Skin of body (tissue), 1 donor: ENCODE measurements at regions not wholly inside any gene's neighbourhood (a gene's known extent, or its start where the extent isn't known, plus 50 kb on each side); places are given as distances from the start of the nearest gene placed in this dataset.
"Not testable (repeated sequence)": the region's sequence is repeated elsewhere in the genome, so short reads cannot be mapped to it uniquely, and the experiment has no call there.

ENCODE experiments used
- DNase-seq: peaks from one replicate; lab custom pipeline; 2025; lab: John Stamatoyannopoulos, UW

DNA sequence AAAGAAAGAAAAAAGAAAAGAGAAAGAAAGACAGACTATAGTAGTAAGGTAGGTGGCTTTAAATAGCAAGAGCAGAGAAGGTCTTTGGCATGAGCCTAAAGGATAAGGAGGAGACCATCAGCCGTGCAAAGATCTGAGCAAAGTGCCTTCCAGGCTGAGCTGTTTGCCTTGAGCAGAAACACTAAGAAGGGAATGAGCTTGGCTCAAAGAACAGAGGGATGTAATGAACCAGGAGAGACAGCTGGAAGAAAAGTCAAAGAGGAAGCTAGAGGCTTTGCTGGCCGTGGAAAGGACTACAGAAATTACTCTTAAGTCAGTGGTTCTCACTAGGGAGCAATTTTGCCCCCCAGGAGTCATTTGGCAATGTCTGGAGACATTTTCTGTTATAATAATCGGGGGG lies 228.6 kb downstream of the FGFR2 start:
- no peak for DNase-seq

DNA sequence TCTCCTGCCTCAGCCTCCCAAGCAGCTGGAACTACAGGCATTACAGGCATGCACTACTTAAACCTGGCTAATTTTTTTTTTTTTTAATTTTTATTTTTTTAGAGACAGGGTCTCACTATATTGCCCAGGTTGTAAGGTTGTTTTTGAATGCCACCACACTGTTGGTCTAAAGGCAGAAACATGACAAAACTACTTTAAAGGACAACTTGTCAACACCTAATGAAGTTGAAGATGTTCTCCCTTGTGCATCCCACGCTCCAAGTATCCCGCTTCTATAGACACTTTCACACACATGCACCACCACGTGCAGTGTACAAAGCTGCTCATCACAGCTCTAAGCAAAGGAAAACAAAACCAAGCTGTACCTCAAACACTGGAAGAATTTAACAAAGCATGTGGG lies 226.4 kb downstream of the FGFR2 start:
- no peak for DNase-seq

DNA sequence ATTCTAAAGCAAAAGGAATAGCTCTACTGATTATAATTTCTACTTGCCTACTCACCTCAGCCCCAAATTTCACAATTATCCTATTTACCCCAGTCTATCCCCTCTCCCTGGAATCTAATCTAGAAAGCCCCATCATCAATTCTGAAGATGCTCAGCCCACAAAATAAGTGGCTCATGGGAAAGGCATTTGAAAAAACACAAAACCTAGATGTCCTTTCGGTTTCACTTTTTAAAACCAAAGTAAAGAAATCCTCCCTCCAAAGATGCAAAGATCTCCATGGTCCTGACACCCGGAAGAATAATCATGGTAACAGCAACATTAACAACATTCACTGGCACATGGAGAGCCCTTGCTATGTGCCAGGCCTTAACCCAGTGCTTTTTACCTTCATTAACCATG lies 224.8 kb downstream of the FGFR2 start:
- no peak for DNase-seq

DNA sequence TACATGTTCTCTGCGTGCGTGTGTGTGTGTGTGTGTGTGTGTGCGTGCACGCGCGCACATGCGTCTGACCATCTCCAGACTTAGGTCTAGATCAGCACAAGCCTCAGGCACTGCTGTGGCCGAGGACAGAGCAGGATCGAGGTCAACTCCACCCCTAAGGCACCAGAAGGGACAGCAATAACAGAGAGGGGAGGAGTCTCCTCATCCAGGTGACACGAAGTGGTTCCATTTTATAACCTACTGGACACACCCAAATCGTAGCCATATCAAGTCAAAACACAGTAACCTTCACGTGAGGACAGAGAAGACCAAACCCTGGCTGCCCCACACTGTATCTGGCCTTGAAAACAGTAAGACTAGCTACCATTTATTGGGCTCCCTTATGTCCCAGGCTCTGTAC lies 224.1 kb downstream of the FGFR2 start:
- no peak for DNase-seq

DNA sequence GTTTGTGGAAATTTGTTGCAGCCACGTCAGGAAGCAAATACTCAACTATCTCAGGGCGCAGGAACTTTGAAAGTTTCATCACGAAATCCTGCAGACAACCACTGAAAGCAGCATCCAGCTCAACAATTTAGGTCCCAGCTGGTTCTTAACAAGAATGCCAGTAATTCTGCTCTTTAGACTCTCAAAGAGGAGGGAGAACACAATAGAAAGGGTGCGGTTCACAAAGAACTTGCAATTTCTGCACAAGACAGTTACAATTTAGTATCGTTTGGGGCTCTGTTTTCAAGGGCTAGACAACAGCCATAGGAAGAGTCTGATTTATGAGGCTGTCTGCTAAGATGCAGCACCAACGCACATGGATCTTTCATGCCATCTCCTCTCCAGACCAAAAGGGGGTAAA lies 223.1 kb downstream of the FGFR2 start:
- peak; percentile 32 for DNase-seq

DNA sequence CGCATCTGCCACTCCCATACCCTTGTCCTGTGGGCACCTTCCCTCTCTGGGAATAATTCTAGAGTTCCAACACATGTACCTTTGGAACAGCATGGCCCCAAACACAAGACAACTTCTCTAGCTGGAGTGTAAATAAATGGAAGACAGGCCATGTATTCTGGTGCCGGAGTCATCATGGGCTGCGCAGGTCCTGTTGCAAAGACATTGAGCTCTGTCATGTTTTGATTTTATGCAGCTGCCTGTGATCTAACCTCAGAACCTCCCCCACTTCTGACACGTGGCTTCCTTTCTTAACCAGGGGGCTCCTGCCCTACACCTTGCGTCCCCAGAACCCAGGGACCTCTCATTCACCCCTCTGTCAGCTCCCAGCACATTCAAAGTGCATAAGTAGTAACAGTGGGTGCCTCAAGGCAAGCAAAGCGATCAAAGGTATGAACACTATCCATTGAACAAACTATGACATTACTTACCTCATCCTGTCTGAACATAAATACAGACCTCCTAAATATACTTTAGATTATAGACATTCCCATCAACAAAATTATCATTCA lies 219.9 kb downstream of the FGFR2 start:
- no peak for DNase-seq

DNA sequence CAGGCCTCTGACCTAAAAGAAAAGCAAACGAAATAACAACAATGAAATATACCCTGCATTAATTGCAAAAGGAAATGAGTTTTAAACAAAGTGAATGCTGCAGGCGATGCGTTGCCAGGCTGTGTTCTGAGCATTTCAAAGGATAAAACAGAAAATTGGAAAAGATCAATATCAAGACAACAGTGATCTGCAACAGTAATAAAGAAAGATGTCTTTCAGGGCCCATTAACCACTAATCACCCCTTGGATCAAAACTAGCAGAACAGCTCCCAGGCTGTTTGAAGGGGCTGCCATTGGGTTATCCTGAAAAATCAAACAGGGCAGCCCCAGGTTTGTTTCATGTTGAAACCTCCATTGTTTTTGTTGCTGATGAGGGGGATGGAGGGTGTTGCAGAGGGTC lies 219.2 kb downstream of the FGFR2 start:
- no peak for DNase-seq

DNA sequence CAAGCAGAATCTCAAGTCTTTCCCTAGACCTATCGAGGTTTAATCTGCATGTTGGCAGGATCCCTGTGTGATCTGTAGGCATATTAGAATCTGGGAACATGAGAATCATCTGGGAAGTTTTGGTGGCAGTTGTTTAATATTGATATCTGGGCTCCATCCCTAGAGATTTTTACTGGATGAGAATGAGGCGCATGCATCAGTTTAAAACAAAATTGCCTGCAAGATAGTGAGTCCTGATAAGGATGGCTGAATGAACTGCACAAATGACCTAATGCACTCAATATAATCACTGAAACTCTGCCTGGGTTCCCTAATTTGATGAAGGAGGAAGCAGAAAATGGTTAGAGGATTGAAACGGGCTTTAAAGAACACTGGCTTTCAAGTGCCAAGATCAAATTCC lies 218.0 kb downstream of the FGFR2 start:
- DNase-seq = no peak

DNA sequence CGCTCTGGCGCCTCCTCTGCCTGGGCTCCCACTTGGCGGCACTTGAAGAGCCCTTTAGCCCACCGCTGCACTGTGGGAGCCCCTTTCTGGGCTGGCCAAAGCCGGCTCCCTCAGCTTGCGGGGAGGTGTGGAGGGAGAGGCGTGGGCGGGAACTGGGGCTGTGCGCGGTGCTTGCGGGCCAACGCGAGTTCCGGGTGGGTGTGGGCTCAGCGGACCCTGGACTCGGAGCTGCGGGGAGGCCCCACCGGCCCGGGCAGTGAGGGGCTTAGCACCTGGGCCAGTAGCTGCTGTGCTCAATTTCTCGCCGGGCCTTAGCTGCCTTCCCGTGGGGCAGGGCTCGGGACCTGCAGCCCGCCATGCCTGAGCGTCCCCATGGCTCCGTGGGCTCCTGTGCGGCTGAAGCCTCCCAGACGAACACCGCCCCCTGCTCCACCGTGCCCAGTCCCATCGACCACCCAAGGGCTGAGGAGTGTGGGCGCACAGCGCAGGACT lies 216.2 kb downstream of the FGFR2 start:
- DNase-seq = not testable (repeated sequence)

DNA sequence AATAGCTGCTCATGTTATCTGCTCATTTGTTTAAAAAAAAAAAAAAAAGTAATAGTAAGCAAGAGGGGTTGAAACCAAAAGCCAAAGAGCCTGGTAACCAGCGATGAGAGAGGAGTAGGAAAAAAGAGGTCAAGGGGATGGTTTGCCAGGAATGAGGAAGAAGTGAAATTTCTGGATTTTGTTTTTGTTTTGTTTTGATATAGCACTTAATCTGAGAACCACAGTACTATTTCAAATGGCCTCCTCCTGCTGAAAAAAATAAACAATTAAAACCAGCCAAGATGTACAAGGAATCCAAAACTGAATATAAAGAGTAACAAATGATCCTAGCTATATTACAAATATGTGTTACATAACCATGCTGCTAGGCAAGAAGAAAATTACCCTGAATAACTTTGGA lies 213.1 kb downstream of the FGFR2 start:
- no peak for DNase-seq

DNA sequence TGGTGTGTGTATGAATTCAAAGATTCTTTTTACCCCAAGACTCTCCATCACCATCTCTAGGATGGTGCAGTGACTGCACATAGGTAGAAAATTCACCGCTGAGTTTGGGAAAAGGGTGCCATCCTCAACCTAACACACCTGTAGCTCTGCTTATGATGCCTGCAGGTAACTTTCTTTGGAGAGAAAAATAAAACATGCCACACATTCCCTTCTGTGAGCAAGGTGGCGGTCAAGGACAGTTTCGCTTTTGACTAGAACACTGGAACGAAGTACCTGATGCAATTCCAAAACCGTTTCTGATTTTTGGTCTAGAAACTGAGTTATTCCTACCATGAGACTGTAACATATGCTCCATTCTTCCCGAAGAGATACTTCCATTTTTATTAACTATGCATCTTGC lies 205.6 kb downstream of the FGFR2 start:
- DNase-seq = no peak

DNA sequence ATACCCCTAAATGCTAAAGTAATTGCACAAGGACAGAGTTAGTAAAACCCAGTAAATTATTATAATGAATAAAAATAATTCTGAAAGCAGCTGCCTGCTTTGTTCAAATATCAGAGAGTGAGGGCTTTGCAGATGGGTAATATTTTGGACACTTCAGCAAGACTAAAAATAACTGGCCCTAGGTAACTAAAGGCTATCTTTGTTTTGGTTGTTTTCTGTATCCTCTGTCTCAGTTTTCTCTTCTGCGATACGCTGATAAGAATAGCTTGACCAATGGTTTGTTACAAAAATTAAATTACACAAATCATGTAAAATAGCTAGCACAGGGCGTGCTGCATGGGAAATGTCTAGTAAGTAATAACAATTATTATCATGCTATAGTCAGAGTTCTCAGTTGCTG lies 204.7 kb downstream of the FGFR2 start:
- DNase-seq = no peak

DNA sequence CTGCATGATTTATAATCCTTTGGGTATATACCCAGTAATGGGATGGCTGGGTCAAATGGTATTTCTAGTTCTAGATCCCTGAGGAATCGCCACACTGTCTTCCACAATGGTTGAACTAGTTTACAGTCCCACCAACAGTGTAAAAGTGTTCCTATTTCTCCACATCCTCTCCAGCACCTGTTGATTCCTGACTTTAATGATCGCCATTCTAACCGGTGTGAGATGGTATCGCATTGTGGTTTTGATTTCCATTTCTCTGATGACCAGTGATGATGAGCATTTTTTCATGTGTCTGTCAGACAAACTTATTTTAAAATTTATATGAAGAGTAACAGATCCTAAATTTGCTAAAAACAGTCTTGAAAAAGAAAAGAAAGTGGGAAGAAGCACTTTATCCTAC lies 197.7 kb downstream of the FGFR2 start:
- DNase-seq = not testable (repeated sequence)

DNA sequence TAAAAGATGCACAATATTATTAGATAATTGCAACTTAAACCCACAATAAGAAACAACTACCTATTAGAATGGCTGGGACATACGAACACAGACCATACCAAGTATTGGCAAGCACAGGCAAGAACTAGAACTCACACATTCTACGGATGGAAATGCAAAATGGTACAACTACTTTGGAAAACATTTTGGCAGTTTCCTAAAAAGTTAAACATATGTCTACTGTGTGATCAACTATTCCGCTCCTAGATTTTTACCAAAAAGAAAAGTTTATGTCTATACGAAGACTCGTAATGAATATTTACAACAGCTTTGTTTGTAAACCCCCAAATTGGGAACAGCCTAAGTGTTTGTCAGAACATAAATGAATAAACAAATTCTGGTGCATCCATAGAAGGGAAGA lies 194.7 kb downstream of the FGFR2 start:
- no peak for DNase-seq

DNA sequence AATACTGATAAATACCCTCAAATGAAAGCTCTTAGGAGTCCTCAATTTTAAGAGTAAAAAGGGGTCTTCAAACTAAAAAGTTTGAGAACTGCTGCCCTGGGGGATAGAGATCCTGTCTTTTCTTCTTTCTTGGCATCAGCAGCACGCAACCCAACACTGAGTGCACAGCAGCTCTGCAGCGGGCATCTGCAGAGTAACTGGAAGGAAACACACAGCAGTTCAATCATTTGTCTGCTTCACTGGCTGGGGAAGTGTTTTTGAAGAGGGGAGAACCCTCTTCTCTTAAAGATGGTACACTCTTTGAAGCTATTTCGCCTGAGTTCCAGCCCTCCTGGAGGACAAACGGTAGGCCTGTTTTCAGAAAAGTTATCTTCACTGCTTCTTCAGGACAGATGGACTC lies 193.6 kb downstream of the FGFR2 start:
- no peak for DNase-seq

DNA sequence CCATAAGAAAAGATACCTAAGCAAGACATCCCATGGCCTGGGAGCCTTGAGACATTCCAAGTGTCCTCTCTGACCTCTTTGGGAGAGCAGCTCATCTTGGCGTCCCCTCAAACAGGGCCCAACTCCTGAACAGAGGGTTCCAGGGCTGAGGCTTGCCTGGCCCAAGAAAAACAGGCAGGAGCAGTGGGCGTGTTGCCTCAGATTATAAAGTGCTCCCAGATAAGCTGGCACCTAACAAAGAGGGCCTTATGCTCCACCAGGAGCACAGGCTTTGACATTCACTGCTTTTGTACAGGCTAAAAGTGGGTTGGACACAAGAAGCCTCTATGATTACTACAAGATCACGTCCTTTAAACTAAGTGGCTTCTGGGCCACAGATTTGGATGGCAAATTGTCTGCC lies 193.1 kb downstream of the FGFR2 start:
- DNase-seq = no peak

DNA sequence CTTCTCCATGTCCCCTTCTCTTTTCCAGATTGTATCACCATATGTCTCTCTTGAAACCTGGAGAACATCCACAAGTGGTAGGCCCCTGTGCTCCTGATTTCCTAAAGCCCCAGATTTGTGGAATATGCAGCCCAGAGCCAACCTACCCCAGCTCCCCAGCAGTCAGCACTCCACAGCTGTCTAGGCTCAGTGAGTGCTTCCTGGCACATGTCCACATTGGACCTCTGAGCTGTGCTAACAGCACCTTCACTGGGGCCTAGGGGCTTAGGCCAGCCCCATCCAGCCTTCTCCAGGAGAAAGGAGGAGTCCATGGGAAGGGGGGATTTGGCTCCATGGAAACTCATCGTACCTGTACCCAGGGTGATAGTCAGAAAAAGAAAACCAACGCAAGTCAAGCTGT lies 192.7 kb downstream of the FGFR2 start:
- DNase-seq = no peak

DNA sequence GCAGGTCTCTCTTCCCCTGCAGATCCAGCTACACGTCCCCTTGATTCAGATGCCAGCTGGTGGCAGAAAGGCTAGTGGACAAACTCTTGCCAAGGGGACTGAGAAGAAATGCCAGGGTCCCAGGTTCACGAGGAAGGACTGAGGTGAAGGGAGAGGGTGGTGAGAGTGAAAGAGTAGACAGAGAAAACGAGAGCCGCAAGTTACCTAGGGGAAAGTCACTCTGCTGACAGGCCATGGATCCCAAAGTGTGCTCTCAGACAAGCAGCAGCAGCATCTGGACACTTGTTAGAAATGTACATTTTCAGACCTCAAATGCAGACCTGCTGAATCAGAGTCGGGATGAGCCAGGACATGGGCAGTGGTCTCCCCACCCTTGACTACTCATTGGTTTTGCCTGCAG lies 192.3 kb downstream of the FGFR2 start:
- no peak for DNase-seq

DNA sequence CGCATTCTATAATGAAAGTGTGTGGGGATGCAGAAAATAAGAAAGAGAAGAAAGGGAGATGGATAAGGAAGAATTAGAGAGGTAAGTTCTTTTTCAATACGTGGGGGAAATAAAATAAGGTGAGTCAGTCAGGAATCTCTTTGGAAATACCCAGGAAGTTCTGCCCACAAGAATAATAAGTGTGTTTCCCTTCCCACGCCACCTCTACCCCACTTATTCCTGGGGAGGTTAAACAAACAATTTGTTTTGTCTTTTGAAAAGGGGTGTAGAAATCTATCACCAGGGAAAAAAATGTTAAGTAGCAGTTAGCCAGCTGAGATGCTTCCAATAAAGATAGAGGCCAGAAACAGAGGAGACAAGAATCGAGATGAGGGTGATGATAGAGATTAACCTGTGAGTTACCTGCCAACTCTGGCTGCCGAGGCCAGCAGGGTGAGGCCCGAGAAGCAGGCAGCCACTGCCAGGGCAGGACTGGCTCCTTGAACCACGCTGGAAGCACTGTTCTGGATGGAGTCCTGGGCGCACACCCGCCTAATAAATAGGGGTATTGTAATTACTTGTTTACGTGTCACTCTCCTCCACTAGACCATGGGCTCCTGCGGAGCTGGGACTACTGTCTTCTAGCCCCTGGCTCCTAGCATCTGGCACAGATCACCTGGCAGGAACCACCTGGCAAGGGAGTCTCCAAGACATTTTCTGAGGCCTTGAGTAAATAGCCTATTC lies 191.3 kb downstream of the FGFR2 start:
- DNase-seq = no peak

DNA sequence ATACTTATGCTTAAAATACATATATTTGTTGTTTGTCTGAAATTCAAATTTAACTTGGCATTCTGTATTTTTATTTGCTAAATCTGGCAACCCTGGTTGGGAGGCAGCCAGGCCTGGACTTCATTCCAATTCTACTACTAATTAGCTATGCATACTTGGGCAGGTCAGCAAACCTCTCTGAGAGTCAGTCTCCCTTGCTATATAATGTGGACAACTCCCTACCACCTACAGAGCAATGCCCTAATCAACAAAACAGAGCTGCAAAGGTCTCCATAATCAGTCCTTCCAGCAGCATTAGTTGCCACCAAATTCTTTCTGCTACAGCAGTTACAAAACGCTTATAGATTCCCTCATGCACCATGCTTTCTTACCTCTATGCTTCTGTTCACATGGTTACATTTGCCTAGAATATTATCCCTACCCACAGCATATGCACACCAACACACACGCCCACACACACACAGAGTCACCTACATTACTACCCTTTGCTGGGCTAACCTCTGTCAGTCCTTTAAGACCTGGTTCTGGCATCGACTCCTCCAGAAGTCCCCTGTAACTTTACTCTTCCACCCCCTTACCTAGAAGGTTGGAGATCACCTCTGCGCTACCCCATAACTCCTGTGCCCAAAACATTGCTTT lies 188.7 kb downstream of the FGFR2 start:
- DNase-seq = no peak

DNA sequence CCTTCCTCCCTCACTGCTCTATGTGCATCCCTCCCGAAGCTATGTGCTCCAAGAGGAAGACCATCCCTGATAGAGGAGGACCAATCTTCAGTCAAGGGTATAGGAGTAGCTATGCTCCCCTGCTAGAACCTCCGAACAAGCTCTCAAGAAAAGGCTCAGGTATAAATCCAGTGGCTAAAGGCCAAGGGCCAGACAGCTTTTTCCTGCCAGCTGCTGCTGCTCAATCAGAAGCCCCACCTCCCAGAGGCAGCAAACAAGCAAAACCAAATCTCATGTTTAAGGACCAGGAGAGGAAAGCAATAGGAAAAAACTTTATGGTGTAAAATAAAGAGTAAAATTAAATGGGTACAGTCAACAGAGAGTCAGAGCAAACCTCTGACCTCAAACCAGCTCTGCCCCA lies 187.2 kb downstream of the FGFR2 start:
- no peak for DNase-seq

DNA sequence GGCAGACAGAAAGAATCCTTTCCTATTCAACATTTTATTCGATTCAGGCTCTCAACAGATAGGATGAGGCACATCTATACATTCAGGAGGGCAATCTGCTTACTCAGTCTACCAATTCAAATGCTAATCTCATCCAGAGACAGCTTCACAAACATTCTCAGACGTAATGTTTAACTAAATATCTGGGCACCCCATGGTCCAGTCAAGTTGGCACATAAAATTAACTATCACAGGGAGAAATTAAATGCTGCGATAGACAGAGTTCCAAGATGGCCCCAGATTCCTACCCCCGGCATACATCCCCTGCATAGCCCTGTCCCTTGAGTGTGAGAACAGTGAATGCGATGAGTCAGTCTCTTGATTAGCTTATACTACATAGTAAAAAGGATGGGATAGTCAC lies 184.3 kb downstream of the FGFR2 start:
- no peak for DNase-seq
